PC-9 (cell line): ENCODE measurements at regions not wholly inside any gene's neighbourhood (a gene's known extent, or its start where the extent isn't known, plus 50 kb on each side); places are given as distances from the start of the nearest gene placed in this dataset.

Experiments used
- BruUV-seq: library from RNA; stranded (reverse); fragments of 400-500 nt; replicated peaks from 2 replicates; lab custom pipeline; 2021; lab: Mats Ljungman, UMichigan
- CTCF ChIA-PET: fragments of 300-600 bp; sonication (Branson Sonifier 250); formaldehyde crosslinking; loops from one replicate; lab custom pipeline; 2022; ENCODE audit warnings: antibody characterized with exemption; lab: Charles Lee
- POLR2A ChIA-PET: fragments of 300-600 bp; sonication (Branson Sonifier 250); formaldehyde crosslinking; loops from one replicate; lab custom pipeline; 2022; ENCODE audit warnings: antibody characterized with exemption; ENCODE audit not compliant: unreplicated experiment; lab: Charles Lee
- DNase-seq, 2 experiments: peaks; one replicate each; pipeline versions ENCODE4 v3.0.0 to v3.0.0-alpha.2; 2015 to 2022; ENCODE audit warnings: mixed read lengths in 1 of 2
- H2AFZ ChIP-seq: fragments of 200-600 bp; sonication (generic); 2 replicates; pipeline ENCODE4 v1.8.1; 2017; ENCODE audit warnings: antibody characterized with exemption
- H3F3A ChIP-seq: fragments of 200-600 bp; sonication (generic); 2 replicates; pipeline ENCODE4 v1.8.1; 2017; ENCODE audit warnings: antibody characterized with exemption, mild to moderate bottlenecking, low read depth; ENCODE audit not compliant: insufficient read depth
- H3K27ac ChIP-seq: fragments of 200-600 bp; sonication (generic); 2 replicates; pipeline ENCODE4 v1.6.1; 2016; ENCODE audit warnings: mixed run types
- H3K27me3 ChIP-seq: fragments of 200-600 bp; sonication (generic); 2 replicates; pipeline ENCODE4 v1.6.1; 2016; ENCODE audit warnings: low read depth, mixed run types; ENCODE audit not compliant: insufficient read depth
- H3K36me3 ChIP-seq: fragments of 200-600 bp; sonication (generic); 2 replicates; pipeline ENCODE4 v1.6.1; 2016; ENCODE audit warnings: low read depth, mixed run types
- H3K4me1 ChIP-seq: fragments of 200-600 bp; sonication (generic); replicated peaks from 2 replicates; pipeline ENCODE4 v1.6.1; 2016; ENCODE audit warnings: mixed run types; ENCODE audit not compliant: insufficient read depth
- H3K4me2 ChIP-seq: fragments of 200-600 bp; sonication (generic); 2 replicates; pipeline ENCODE4 v1.6.1; 2017; ENCODE audit warnings: mixed run types
- H3K4me3 ChIP-seq: fragments of 200-600 bp; sonication (generic); 2 replicates; pipeline ENCODE4 v1.6.1; 2016; ENCODE audit warnings: mixed run types
- H3K79me2 ChIP-seq: fragments of 200-600 bp; sonication (generic); 2 replicates; pipeline ENCODE4 v1.6.1; 2017; ENCODE audit warnings: low read depth, mixed run types
- H3K9me2 ChIP-seq: fragments of 200-600 bp; sonication (generic); 2 replicates; pipeline ENCODE4 v1.8.1; 2017; ENCODE audit warnings: mild to moderate bottlenecking; ENCODE audit not compliant: insufficient read depth
- H3K9me3 ChIP-seq: fragments of 200-600 bp; sonication (generic); 2 replicates; pipeline ENCODE4 v1.8.1; 2016; ENCODE audit warnings: low read depth; ENCODE audit not compliant: insufficient read depth
- H4K20me1 ChIP-seq: fragments of 200-600 bp; sonication (generic); 2 replicates; pipeline ENCODE4 v1.8.1; 2017; ENCODE audit not compliant: insufficient read depth
- CTCF ChIP-seq: fragments of 200-600 bp; sonication (generic); conservative IDR thresholded peaks from 2 replicates; pipeline ENCODE4 v1.6.1; 2017; ENCODE audit warnings: mixed run types, antibody characterized with exemption, mild to moderate bottlenecking, moderate library complexity
- EZH2 ChIP-seq: fragments of 200-600 bp; sonication (generic); IDR thresholded peaks from 2 replicates; pipeline ENCODE4 v1.8.0; 2017; ENCODE audit warnings: antibody characterized with exemption, low read depth
- intact Hi-C: fragments of 100-400 bp; cut with micrococcal nuclease; formaldehyde crosslinking; loops from one replicate; pipeline ENCODE4 v1.10.0; 2022; ENCODE audit not compliant: unreplicated experiment

GRCh38 chr4:163755013-163755412 is 260.5 kb downstream of the TMA16 start:
- Histone ChIP-seq H3K9me2 (no peaks in the 10 kb centered on the region), H3K79me2 (no peaks in the 10 kb centered on the region), H3K4me2 (no peak overlapping the region), H4K20me1 (no peaks in the 10 kb centered on the region), H3K36me3 (no peaks in the 10 kb centered on the region), H2AFZ (no peak overlapping the region), H3K27me3 (no peaks in the 10 kb centered on the region), H3K9me3 (no peaks in the 10 kb centered on the region; the same call in 1 of the 2 replicates), H3K4me3 (no peak overlapping the region), H3K4me1 (no peaks in the 10 kb centered on the region), H3K27ac (no peak overlapping the region), H3F3A (no peaks in the 10 kb centered on the region)
- POLR2A ChIA-PET = no interaction called here
- DNase-seq = no peak
- TF ChIP-seq CTCF = no peak
- TF ChIP-seq EZH2 = no peak
- no TSS peak for BruUV-seq
- CTCF ChIA-PET = no interaction called here
- intact Hi-C loops = loop anchor here (10.0 kb wide), 1 partner anchor 200 kb away; no protein-coding TSS in a partner anchor

- no peak for DNase-seq
- Histone ChIP-seq H2AFZ (no peak overlapping the region), H3K9me2 (no peaks in the 10 kb centered on the region), H3K4me3 (no peak overlapping the region), H3F3A (no peaks in the 10 kb centered on the region), H3K36me3 (no peaks in the 10 kb centered on the region), H3K9me3 (no peaks in the 10 kb centered on the region; the same call in 1 of the 2 replicates), H3K79me2 (no peaks in the 10 kb centered on the region), H3K4me2 (no peak overlapping the region), H3K4me1 (no peaks in the 10 kb centered on the region), H3K27ac (no peak overlapping the region), H4K20me1 (no peaks in the 10 kb centered on the region), H3K27me3 (no peaks in the 10 kb centered on the region)
- POLR2A ChIA-PET = no interaction called here
- CTCF ChIA-PET = no interaction called here
- no TSS peak for BruUV-seq
- no peak for TF ChIP-seq EZH2
- no peak for TF ChIP-seq CTCF
- intact Hi-C loops = loop anchor here (10.0 kb wide), 1 partner anchor 202 kb away; no protein-coding TSS in a partner anchor
Measured at GRCh38 chr4:163757219-163757618, 262.7 kb downstream of the TMA16 start.

GRCh38 chr4:163758032-163758431 is 263.5 kb downstream of the TMA16 start:
- H3F3A ChIP-seq = no peaks in the 10 kb centered on the region
- no peak overlapping the region for H3K4me2 ChIP-seq
- H3K4me3 ChIP-seq = no peak overlapping the region
- POLR2A ChIA-PET = no interaction called here
- H2AFZ ChIP-seq = no peak overlapping the region
- H3K36me3 ChIP-seq = no peaks in the 10 kb centered on the region
- no TSS peak for BruUV-seq
- H3K4me1 ChIP-seq = no peaks in the 10 kb centered on the region
- no peak overlapping the region for H3K27ac ChIP-seq
- H4K20me1 ChIP-seq = no peaks in the 10 kb centered on the region
- no peak for DNase-seq
- H3K9me3 ChIP-seq = no peaks in the 10 kb centered on the region; the same call in 1 of the 2 replicates
- no peaks in the 10 kb centered on the region for H3K9me2 ChIP-seq
- intact Hi-C loops = loop anchor here (10.0 kb wide), 1 partner anchor 203 kb away; no protein-coding TSS in a partner anchor
- H3K79me2 ChIP-seq = no peaks in the 10 kb centered on the region
- no peaks in the 10 kb centered on the region for H3K27me3 ChIP-seq
- TF ChIP-seq CTCF (no peak), EZH2 (no peak)
- CTCF ChIA-PET = no interaction called here
